ENCODE measurements at regions not wholly inside any gene's neighbourhood (a gene's known extent, or its start where the extent isn't known, plus 50 kb on each side); places are given as distances from the start of the nearest gene placed in this dataset.

GRCh38 chr2:177015356-177015923, 197.2 kb upstream of the HNRNPA3 start:
- Histone ChIP-seq H3K27me3 (ENCODE audit: insufficient read depth, low read depth, severe bottlenecking) (no peaks in the 10 kb centered on the region), H3K4me3 (ENCODE audit: low read depth, low read length) (no peak overlapping the region), H3K9me3 (ENCODE audit: severe bottlenecking) (no peaks in the 10 kb centered on the region), H3K27ac (no peak overlapping the region), H3K36me3 (no peaks in the 10 kb centered on the region)
- no peak for DNase-seq
- no peak for TF ChIP-seq CTCF (IDR thresholded peaks at IDR 0.05; ENCODE audit: low read depth, low read length)

- peak; percentile 14 for DNase-seq
- no peak for TF ChIP-seq CTCF (IDR thresholded peaks at IDR 0.05; ENCODE audit: low read depth, low read length)
- Histone ChIP-seq H3K9me3 (ENCODE audit: severe bottlenecking) (no peaks in the 10 kb centered on the region), H3K27ac (no peak overlapping the region), H3K4me3 (ENCODE audit: low read depth, low read length) (no peak overlapping the region), H3K27me3 (ENCODE audit: insufficient read depth, low read depth, severe bottlenecking) (no peaks in the 10 kb centered on the region), H3K36me3 (no peaks in the 10 kb centered on the region)
These were observed 192.0 kb upstream of the HNRNPA3 start for GRCh38 chr2:177020524-177021119.

GRCh38 chr2:177021706-177022343, 190.8 kb upstream of the HNRNPA3 start:
- H3K36me3 ChIP-seq = no peaks in the 10 kb centered on the region
- H3K4me3 ChIP-seq (ENCODE audit: low read depth, low read length) = no peak overlapping the region
- no peak overlapping the region for H3K27ac ChIP-seq
- H3K9me3 ChIP-seq (ENCODE audit: severe bottlenecking) = no peaks in the 10 kb centered on the region
- DNase-seq = no peak
- TF ChIP-seq CTCF (IDR thresholded peaks at IDR 0.05; ENCODE audit: low read depth, low read length) = no peak
- no peaks in the 10 kb centered on the region for H3K27me3 ChIP-seq (ENCODE audit: insufficient read depth, low read depth, severe bottlenecking)

GRCh38 chr2:177024765-177025164, 187.8 kb upstream of the HNRNPA3 start:
- Histone ChIP-seq H3K27me3 (ENCODE audit: insufficient read depth, low read depth, severe bottlenecking) (no peaks in the 10 kb centered on the region), H3K4me3 (ENCODE audit: low read depth, low read length) (no peak overlapping the region), H3K27ac (no peak overlapping the region), H3K36me3 (no peaks in the 10 kb centered on the region), H3K9me3 (ENCODE audit: severe bottlenecking) (no peaks in the 10 kb centered on the region)
- no peak for TF ChIP-seq CTCF (IDR thresholded peaks at IDR 0.05; ENCODE audit: low read depth, low read length)
- DNase-seq = no peak

- no peak for DNase-seq
- Histone ChIP-seq H3K4me3 (ENCODE audit: low read depth, low read length) (no peak overlapping the region), H3K36me3 (no peaks in the 10 kb centered on the region), H3K9me3 (ENCODE audit: severe bottlenecking) (no peaks in the 10 kb centered on the region), H3K27ac (no peak overlapping the region), H3K27me3 (ENCODE audit: insufficient read depth, low read depth, severe bottlenecking) (no peaks in the 10 kb centered on the region)
- TF ChIP-seq CTCF (IDR thresholded peaks at IDR 0.05; ENCODE audit: low read depth, low read length) = no peak
These were observed 186.3 kb upstream of the HNRNPA3 start for GRCh38 chr2:177026253-177026652.

All from WERI-Rb-1 (cell line).